ENCODE measurements at regions not wholly inside any gene's neighbourhood (a gene's known extent, or its start where the extent isn't known, plus 50 kb on each side); places are given as distances from the start of the nearest gene placed in this dataset.

DNA sequence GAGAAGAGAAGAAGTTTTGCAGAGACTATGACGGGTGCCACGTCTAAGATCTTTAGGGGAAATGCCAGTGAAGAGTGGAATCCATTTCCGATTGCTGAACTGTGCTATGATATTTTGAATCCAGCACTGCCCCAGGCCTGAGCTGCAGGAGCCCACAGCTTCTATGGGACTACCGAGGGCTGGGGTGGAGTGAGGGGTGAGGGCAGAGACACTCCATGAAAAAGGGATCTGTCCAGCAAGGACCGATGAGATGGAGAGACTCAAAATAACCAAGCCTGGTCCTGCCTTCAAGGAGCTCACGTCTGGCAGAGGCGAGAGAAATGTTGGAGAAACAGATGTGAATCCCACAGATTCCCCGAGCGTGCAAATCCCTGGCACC, 79.8 kb upstream of the MEF2A start:
- Histone ChIP-seq H3K4me3 (ENCODE audit: control extremely low read depth in 1 of 5, extremely low read depth in 1 of 5, insufficient read depth in 1 of 5, low read depth in 2 of 5, low read length in 4 of 5) (peak overlapping the region; percentile 25 to 57 (median 49)), H3K9ac (ENCODE audit: low read length) (peak overlapping the region; percentile 52), H3K36me3 (replicated peaks in 1 of 2; ENCODE audit: control extremely low read depth in 1 of 2, control insufficient read depth in 1 of 2, extremely low read depth in 1 of 2, insufficient read depth in 2 of 2, low read length in 1 of 2) (no peaks in the 10 kb centered on the region), H3K27ac (ENCODE audit: low read length in 2 of 2) (peak overlapping the region in 1 of 2 donors; percentile 24), H3K4me2 (replicated peaks; ENCODE audit: low read depth, low read length, poor library complexity, severe bottlenecking) (peak overlapping the region; percentile 88), H3K4me1 (ENCODE audit: control insufficient read depth in 2 of 2, insufficient read depth in 2 of 2, low read length in 2 of 2) (peaks cover 23 to 25% of the 10 kb centered on the region in 2 donors), H4K20me1 (ENCODE audit: control insufficient read depth, insufficient read depth, low read length, poor library complexity, severe bottlenecking) (no peaks in the 10 kb centered on the region), H3K9me3 (ENCODE audit: control extremely low read depth in 1 of 3, control insufficient read depth in 2 of 3, insufficient read depth in 1 of 3, low read length in 2 of 3) (no peaks in the 10 kb centered on the region), H2AFZ (ENCODE audit: insufficient read depth, low read depth, low read length, poor library complexity, severe bottlenecking) (peak overlapping the region; percentile 82), H3K79me2 (ENCODE audit: control insufficient read depth, insufficient read depth, low read length) (peaks cover 4% of the 10 kb centered on the region), H3K27me3 (replicated peaks in 1 of 4; ENCODE audit: control extremely low read depth in 1 of 4, control insufficient read depth in 3 of 4, insufficient read depth in 4 of 4, low read length in 3 of 4) (no peaks in the 10 kb centered on the region)
- peak; percentile 27 for DNase-seq
- intact Hi-C loops (cut with micrococcal nuclease): no loop called here
- TF ChIP-seq EZH2 (IDR thresholded peaks at IDR 0.05; ENCODE audit: borderline replicate concordance, insufficient read depth, low read depth, low read length, poor library complexity, severe bottlenecking): no peak
- TF ChIP-seq, protein P1, sequence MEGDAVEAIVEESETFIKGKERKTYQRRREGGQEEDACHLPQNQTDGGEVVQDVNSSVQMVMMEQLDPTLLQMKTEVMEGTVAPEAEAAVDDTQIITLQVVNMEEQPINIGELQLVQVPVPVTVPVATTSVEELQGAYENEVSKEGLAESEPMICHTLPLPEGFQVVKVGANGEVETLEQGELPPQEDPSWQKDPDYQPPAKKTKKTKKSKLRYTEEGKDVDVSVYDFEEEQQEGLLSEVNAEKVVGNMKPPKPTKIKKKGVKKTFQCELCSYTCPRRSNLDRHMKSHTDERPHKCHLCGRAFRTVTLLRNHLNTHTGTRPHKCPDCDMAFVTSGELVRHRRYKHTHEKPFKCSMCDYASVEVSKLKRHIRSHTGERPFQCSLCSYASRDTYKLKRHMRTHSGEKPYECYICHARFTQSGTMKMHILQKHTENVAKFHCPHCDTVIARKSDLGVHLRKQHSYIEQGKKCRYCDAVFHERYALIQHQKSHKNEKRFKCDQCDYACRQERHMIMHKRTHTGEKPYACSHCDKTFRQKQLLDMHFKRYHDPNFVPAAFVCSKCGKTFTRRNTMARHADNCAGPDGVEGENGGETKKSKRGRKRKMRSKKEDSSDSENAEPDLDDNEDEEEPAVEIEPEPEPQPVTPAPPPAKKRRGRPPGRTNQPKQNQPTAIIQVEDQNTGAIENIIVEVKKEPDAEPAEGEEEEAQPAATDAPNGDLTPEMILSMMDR (IDR thresholded peaks at IDR 0.05): no peak
- CTCF ChIA-PET: interaction anchor here (1.5 to 2.9 kb wide), 3 partner anchors 21 to 219 kb away, joined by 4 to 7 read pairs (median 6); no protein-coding TSS in a partner anchor
- peak overlapping the region; percentile 76 for H3K27ac Mint-ChIP-seq
- peaks cover 29% of the 10 kb centered on the region for H3K4me1 Mint-ChIP-seq
- WGBS (ENCODE audit: insufficient coverage): 24% methylated on average over 9 of the region's 9 CpGs
- POLR2A ChIA-PET: interaction anchor here (0.6 to 1.5 kb wide), 4 partner anchors 9 to 81 kb away, joined by 3 to 6 read pairs (median 4); no protein-coding TSS in a partner anchor
- ATAC-seq (ENCODE audit: low read depth): peak; percentile 12
- H3K4me3 Mint-ChIP-seq: peak overlapping the region; percentile 91
- no peaks in the 10 kb centered on the region for H3K27me3 Mint-ChIP-seq
- H3K9me3 Mint-ChIP-seq (ENCODE audit: insufficient read depth): no peaks in the 10 kb centered on the region
